Stimulated activated CD8-positive, alpha-beta memory T cell treated with anti-CD3 and anti-CD28 coated beads, Interleukin-12 subunit alpha, Interleukin-12 subunit beta, amount 100 ng/mL, for 24 hours (primary cell): ENCODE measurements at regions not wholly inside any gene's neighbourhood (a gene's known extent, or its start where the extent isn't known, plus 50 kb on each side); places are given as distances from the start of the nearest gene placed in this dataset.
"Not testable (repeated sequence)": the region's sequence is repeated elsewhere in the genome, so short reads cannot be mapped to it uniquely, and the experiment has no call there.

Experiments
- DNase-seq: peaks from one replicate; pipeline ENCODE4 v3.0.0-alpha.2; 2020; ENCODE audit errors: extremely low read depth

GRCh38 chr18:57954935-57955334 lies 89.1 kb upstream of the NEDD4L start:
- DNase-seq: no peak

GRCh38 chr18:57953883-57954282 lies 90.1 kb upstream of the NEDD4L start:
- no peak for DNase-seq

- DNase-seq: no peak
These were observed 91.8 kb upstream of the NEDD4L start for GRCh38 chr18:57951999-57952774.

- DNase-seq: no peak
These were observed 92.8 kb upstream of the NEDD4L start for GRCh38 chr18:57951117-57951796.

GRCh38 chr18:57950542-57950941 lies 93.5 kb upstream of the NEDD4L start:
- no peak for DNase-seq

GRCh38 chr18:57949335-57949734 lies 94.7 kb upstream of the NEDD4L start:
- not testable (repeated sequence) for DNase-seq

- no peak for DNase-seq
These were observed 96.9 kb upstream of the NEDD4L start for GRCh38 chr18:57947117-57947516.

- DNase-seq: no peak
These were observed 100.3 kb upstream of the NEDD4L start for GRCh38 chr18:57943723-57944122.

GRCh38 chr18:57942493-57942892 lies 101.5 kb upstream of the NEDD4L start:
- DNase-seq: no peak

GRCh38 chr18:57941841-57942489 lies 102.1 kb upstream of the NEDD4L start:
- no peak for DNase-seq

- no peak for DNase-seq
These were observed 103.8 kb upstream of the NEDD4L start for GRCh38 chr18:57940166-57940660.

GRCh38 chr18:57934375-57934774 lies 109.7 kb upstream of the NEDD4L start:
- not testable (repeated sequence) for DNase-seq

- DNase-seq: no peak
These were observed 113.0 kb upstream of the NEDD4L start for GRCh38 chr18:57931038-57931437.

GRCh38 chr18:57930476-57930875 lies 113.5 kb upstream of the NEDD4L start:
- DNase-seq: no peak

- no peak for DNase-seq
These were observed 114.1 kb upstream of the NEDD4L start for GRCh38 chr18:57929922-57930321.

- no peak for DNase-seq
These were observed 115.6 kb upstream of the NEDD4L start for GRCh38 chr18:57928466-57928865.

- DNase-seq: no peak
These were observed 116.5 kb upstream of the NEDD4L start for GRCh38 chr18:57927511-57927910.

GRCh38 chr18:57925706-57926105 lies 118.3 kb upstream of the NEDD4L start:
- DNase-seq: no peak

GRCh38 chr18:57923611-57924010 lies 120.4 kb upstream of the NEDD4L start:
- no peak for DNase-seq

- no peak for DNase-seq
These were observed 119.8 kb upstream of the ATP8B1 start for GRCh38 chr18:57922885-57923284.

GRCh38 chr18:57921708-57922107 lies 118.6 kb upstream of the ATP8B1 start:
- no peak for DNase-seq

- no peak for DNase-seq
These were observed 116.9 kb upstream of the ATP8B1 start for GRCh38 chr18:57920036-57920435.

GRCh38 chr18:57918601-57919000 lies 115.5 kb upstream of the ATP8B1 start:
- no peak for DNase-seq
